ENCODE measurements at regions not wholly inside any gene's neighbourhood (a gene's known extent, or its start where the extent isn't known, plus 50 kb on each side); places are given as distances from the start of the nearest gene placed in this dataset.
A peak's percentile ranks its signal among the peaks of the same experiment; 100 is the strongest.

DNA sequence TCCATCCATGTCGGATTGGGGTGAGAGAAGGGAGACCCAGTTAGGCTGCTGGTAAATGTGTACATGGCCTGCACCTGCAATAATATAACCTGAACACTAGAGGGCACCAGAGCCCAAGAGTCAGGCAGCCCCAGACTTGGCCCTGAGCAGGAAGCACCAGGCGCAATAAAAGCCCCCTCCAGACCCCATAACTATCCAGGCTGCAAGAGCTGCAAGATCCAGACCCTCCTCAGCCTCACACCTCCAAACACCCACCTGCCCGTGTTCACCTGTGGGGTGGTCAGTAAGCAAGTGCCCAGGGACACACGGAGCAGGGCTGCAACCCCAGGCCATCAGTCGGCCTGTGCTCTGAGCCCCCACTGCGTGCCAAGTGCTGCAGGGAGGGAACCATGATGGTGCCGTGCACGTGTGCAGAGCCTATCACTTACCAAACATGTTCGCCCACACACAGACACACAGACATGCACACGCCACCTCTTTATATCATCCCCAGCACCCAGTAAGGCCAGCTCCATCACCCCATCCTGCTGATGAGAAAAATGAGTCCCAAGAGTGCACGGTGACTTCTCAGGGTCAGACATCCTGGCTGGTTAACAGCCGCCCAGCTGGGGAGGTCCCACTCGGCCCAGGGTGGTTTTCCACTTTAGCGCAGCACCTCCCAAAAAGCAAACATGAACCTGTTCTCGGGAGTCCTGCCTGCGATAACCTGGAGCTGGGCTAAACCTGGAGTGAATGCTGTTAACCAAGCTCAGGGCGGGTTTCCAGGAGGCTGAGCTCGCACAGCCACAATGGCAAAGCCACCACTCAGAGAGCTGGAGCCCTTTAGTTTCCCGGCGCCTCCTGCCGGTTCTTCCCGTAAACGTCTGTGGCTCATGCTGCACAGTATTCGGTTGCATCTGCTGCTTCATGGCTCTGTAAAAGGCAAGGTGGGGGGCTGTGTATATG, 439.8 kb downstream of the SOX9 start:
- no peaks in the 10 kb centered on the region for H3K36me3 ChIP-seq
- H3K4me3 ChIP-seq: no peak overlapping the region
- no peaks in the 10 kb centered on the region for H3K9me3 ChIP-seq
- no peak for DNase-seq (ENCODE audit: low spot score)
- H3K27ac ChIP-seq: no peak overlapping the region
- TF ChIP-seq, protein P1, sequence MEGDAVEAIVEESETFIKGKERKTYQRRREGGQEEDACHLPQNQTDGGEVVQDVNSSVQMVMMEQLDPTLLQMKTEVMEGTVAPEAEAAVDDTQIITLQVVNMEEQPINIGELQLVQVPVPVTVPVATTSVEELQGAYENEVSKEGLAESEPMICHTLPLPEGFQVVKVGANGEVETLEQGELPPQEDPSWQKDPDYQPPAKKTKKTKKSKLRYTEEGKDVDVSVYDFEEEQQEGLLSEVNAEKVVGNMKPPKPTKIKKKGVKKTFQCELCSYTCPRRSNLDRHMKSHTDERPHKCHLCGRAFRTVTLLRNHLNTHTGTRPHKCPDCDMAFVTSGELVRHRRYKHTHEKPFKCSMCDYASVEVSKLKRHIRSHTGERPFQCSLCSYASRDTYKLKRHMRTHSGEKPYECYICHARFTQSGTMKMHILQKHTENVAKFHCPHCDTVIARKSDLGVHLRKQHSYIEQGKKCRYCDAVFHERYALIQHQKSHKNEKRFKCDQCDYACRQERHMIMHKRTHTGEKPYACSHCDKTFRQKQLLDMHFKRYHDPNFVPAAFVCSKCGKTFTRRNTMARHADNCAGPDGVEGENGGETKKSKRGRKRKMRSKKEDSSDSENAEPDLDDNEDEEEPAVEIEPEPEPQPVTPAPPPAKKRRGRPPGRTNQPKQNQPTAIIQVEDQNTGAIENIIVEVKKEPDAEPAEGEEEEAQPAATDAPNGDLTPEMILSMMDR (IDR thresholded peaks at IDR 0.05): peak; percentile 72 to 86
- H3K27me3 ChIP-seq: no peaks in the 10 kb centered on the region
- no peaks in the 10 kb centered on the region for H3K4me1 ChIP-seq

DNA sequence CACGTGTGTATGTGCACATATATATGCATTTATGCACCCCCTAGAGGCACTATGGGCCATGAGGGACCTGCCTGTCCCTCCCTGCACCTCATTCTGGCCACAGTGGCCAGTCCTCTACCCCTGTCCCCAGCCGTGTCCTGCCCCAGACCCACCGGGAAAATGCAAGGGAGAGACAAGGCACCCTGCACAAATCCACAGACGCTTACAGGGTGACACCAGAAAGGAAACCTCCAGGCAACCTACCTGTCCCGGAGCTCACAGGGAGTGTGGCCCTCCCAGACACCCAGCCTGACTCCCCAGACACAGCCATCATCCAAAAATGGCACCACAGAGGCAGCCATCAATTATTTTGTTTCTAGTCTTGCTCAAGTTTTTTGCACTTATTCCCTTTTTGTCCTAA, 440.4 kb downstream of the SOX9 start:
- TF ChIP-seq, protein P1 (IDR thresholded peaks at IDR 0.05): no peak
- no peak for DNase-seq (ENCODE audit: low spot score)

DNA sequence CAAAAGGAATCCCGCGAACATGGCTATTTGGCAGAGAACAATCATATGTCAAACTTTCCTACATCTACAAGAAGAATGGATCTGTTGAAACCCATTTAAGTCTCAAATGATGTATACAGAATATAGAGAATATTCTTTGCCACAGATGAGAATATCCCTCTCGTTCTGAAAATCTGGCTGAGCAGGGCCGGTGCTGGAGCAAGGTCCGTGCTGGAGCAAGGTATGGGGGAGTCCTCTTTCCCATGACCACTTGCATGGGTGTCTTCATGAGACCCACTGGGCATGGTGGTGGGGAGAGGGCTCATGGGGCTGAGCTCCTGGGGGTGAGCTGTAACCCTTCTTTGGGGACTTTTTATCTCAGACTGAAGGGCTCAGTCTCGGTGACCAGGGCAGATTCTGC, 440.9 kb downstream of the SOX9 start:
- H3K27me3 ChIP-seq: no peaks in the 10 kb centered on the region
- no peaks in the 10 kb centered on the region for H3K9me3 ChIP-seq
- TF ChIP-seq, protein P1 (IDR thresholded peaks at IDR 0.05): no peak
- no peak overlapping the region for H3K4me3 ChIP-seq
- DNase-seq (ENCODE audit: low spot score): no peak
- H3K4me1 ChIP-seq: no peaks in the 10 kb centered on the region
- no peaks in the 10 kb centered on the region for H3K36me3 ChIP-seq
- no peak overlapping the region for H3K27ac ChIP-seq

More for the DNA sequence above, 440.4 kb downstream of the SOX9 start:
- H3K36me3 ChIP-seq: no peaks in the 10 kb centered on the region
- H3K4me1 ChIP-seq: no peaks in the 10 kb centered on the region
- no peaks in the 10 kb centered on the region for H3K27me3 ChIP-seq
- no peak overlapping the region for H3K27ac ChIP-seq
- no peaks in the 10 kb centered on the region for H3K9me3 ChIP-seq
- H3K4me3 ChIP-seq: no peak overlapping the region

DNA sequence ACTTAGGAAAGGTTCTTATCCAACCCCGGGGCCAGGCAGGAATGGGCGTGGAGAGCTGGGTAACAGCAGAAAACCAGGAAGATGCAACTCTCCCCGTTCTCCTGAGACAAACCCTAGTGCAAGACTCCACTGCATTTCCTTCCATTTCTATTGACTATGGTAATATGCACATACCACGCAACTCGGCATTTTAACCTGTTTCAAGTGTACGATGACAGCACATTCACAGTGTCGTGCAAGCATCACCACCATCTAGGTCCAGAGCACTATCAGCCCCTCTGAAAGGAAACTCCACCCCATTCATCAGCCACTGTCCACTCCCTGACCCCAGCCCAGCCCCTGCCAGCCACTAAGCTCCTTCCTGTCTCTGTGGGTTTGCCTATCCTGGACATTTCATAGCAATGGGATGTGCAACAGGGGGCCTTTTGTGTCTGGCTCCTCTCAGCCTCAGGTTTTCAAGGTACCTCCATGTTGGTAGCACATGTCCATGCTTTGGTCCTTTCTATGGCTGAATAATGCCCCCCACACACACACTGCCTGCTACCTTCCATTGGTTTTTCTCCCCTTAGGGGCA, 441.9 kb downstream of the SOX9 start:
- no peak overlapping the region for H3K4me3 ChIP-seq
- no peaks in the 10 kb centered on the region for H3K36me3 ChIP-seq
- H3K4me1 ChIP-seq: no peaks in the 10 kb centered on the region
- H3K27me3 ChIP-seq: no peaks in the 10 kb centered on the region
- H3K9me3 ChIP-seq: no peaks in the 10 kb centered on the region
- DNase-seq (ENCODE audit: low spot score): no peak
- no peak overlapping the region for H3K27ac ChIP-seq
- TF ChIP-seq, protein P1 (IDR thresholded peaks at IDR 0.05): no peak

DNA sequence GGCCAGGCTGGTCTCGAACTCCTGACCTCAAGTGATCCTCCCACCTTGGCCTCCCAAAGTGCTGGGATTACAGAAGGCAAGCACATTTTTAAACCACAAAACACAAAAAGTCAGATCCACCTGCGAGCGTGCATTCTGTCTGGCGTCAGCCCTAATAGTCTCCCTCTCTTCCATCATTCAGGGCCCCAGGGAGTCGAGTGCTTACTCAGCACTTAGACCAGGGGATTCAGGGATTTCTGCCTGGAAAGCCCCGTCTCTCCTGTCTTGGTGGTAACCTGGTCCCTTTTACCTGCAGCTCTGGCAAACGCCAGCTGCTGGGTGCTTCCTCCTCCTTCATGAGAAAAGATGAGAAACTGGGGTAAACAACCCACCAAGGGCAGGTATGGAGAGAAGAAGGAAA, 443.1 kb downstream of the SOX9 start:
- Histone ChIP-seq H3K9me3 (no peaks in the 10 kb centered on the region), H3K36me3 (no peaks in the 10 kb centered on the region), H3K27me3 (no peaks in the 10 kb centered on the region), H3K27ac (no peak overlapping the region), H3K4me1 (no peaks in the 10 kb centered on the region), H3K4me3 (no peak overlapping the region)
- TF ChIP-seq, protein P1 (IDR thresholded peaks at IDR 0.05): no peak
- DNase-seq (ENCODE audit: low spot score): no peak
